T follicular helper cell (primary cell): ENCODE measurements at regions not wholly inside any gene's neighbourhood (a gene's known extent, or its start where the extent isn't known, plus 50 kb on each side); places are given as distances from the start of the nearest gene placed in this dataset.

Experiments
- DNase-seq: peaks from one replicate; pipeline ENCODE4 v3.0.0-alpha.2; 2020; ENCODE audit warnings: low read depth

DNA sequence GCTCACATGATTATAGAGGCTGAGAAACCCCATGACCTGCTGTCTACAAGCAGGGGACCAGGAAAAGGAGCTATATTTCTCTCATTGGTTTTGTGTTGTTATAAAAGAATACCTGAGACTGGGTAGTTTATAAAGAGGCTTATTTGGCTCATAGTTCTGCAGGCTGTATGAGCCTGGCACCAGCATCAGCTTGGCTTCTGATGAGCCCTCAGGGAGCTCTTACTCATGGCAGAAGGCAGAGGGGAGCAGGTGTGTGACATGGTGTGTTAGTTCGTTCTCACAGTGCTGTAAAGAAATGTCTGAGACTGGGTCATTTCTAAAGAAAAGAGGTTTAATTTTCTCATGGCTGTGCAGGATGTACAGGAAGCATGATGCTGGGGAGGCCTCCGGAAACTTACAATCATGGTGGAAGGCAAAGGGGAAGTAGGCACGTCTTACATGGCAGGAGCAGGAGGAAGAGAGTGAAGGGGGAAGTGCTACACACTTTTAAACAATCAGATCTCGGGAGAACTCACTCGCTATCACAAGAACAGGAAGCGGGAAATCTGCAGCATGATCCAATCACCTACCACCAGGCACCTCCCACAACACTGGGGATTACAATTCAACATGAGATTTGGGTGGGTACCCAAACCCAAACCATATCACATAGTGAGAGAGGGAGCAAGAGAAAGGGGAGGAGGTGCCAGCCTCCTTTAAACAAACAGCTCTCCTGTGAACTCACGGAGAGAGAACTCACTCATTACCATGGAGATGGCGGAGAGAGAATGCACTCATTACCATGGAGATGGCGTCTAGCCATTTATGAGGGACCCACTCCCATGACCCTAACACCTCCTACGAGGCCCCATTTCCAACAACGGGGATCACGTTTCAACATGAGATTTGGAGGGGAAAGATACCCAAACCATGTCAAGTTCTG is 133.4 kb downstream of the JCAD start:
- no peak for DNase-seq

GRCh38 chr10:29924436-29924835 is 134.9 kb downstream of the JCAD start:
- no peak for DNase-seq

DNA sequence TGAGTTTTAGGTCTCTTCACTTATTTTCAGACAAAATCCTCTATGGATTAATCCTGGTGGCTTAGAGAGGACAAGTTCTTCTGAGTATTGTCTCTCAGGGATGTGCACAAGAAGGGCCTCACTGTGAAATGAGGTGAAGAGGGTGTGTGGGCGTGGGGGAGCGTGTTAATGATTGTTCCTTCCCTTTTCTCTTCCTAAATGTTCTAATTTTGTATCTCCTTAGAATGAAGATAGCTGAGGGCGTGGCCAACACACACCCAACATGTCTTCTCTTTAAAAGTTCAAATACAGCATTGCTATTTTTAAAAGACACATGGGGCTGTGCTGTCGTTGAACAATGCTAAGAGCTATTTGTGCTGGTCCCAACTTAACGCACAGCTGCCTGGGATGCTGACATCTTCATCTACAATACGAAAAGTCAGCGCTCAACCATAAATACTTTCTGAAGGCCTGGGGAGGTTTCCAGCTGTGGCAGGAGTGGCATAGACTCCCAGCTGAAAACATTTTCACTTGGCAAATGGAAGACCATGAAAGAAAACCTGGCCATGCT is 135.9 kb downstream of the JCAD start:
- DNase-seq: no peak

DNA sequence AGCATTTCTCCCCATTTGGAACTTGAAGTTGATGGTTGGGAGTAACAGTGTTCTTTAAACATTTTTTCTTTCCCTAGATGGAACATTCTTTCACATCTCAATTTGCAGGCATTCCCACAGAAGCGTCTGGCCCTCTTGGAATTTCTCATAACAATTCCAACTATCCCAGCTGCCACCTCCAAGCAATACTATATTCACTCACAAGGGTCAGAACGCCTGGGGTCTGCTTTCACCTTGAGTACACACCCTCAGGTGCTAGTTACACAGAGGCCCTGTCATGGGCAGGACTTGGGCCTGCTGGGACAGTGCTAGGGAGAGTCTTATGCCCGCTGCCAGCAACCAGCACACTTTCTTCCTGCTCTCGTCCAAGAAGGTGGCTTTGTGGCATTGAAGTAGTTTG is 136.5 kb downstream of the JCAD start:
- no peak for DNase-seq

DNA sequence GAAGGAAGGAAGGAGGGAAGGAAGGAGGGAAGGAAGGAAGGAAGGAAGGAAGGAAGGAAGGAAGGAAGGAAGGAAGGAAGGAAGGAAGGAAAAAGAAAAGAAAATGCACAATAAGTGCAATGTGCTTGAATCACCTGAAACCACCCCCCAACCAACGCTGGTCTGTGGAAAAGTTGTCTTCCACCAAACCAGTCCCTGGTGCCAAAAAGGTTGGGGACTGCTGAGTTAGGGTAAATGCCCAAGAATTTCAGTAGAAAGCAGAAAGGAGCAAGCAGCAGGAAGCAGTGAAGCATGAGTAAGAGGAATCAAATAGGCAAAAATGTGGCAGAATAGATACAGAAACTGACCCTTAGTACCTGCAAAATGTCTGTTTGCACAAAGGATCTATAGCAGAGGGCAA is 137.2 kb downstream of the JCAD start:
- no peak for DNase-seq

DNA sequence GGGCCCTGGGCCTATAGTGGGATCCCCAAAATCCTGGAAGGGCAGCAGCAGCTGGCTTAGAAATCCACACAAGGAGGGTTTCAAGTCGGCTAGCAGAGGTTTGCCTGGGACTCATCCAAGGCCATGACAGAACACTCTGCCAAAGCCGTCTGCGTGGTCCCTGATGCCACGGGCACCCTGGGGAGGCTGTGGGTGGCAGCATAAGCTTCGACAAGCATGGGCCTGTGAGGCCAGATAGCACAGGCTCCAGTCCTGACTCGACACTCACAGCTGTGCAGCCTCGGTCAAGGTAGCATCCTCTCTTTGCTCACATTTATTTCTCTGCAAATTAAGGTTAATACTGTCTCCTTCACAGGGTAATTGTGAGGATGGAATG is 138.3 kb downstream of the JCAD start:
- DNase-seq: no peak

GRCh38 chr10:29920408-29921070 is 138.8 kb downstream of the JCAD start:
- DNase-seq: no peak

- no peak for DNase-seq
These were observed 140.6 kb downstream of the JCAD start for GRCh38 chr10:29918623-29919400.

DNA sequence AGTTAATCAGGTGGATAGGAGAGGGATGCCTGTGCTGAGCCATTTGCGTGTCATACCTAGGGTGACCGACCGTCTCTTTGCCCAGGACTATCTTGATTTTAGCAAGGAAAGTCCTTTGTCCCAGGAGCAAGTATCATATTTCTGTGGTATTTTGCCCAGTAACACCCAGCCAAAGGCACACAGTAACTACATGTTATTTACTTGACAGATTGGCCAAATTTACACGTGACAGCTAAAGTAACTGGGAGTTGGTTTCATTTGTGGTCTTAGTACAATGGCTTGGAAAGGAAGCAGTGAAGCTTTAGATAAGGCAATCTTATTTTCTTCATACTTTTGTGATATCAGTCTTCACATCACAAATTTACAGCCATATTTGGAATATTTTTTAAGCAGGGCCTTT is 142.1 kb downstream of the JCAD start:
- no peak for DNase-seq

GRCh38 chr10:29916669-29917068 is 142.7 kb downstream of the JCAD start:
- DNase-seq: no peak

- no peak for DNase-seq
These were observed 144.2 kb downstream of the JCAD start for GRCh38 chr10:29914986-29915785.

GRCh38 chr10:29908962-29909361 is 150.4 kb downstream of the JCAD start:
- DNase-seq: no peak

GRCh38 chr10:29900865-29901264 is 158.5 kb downstream of the JCAD start:
- no peak for DNase-seq

DNA sequence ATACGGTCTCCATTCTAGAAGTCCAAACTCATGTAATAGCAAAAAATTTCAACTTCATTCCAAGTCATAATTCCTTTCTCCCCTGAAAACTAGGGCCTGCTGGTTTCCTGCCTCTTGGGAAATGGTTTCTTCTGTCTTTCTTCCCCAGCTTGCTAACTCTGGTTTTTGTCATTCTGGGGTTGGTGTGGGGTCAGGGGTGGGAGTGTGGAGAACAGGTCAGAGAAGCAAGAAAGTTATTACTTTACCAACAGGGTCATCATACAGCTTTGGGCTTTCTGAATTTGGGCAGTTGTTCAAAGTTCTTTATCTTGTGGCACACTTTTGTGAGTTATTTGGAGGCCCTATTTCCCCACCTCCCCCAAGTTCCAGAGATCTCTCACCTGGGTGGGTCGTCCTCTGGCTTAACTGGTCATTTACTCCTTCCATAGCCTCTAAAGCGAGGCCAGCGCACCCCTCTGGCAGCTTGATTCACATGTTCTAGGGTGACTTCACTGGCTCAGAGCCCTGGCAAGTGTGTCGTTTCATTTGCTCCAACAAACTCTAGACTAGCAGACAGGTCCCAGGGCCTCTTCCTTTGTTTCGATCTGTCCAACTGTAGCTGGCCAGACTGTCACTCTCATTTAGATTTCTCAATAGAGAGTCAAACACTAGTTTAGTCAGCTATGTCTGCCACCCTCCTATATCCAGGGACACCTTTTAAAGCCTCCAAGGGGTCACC is 161.2 kb downstream of the JCAD start:
- no peak for DNase-seq

- DNase-seq: no peak
These were observed 162.0 kb downstream of the JCAD start for GRCh38 chr10:29897430-29897829.

DNA sequence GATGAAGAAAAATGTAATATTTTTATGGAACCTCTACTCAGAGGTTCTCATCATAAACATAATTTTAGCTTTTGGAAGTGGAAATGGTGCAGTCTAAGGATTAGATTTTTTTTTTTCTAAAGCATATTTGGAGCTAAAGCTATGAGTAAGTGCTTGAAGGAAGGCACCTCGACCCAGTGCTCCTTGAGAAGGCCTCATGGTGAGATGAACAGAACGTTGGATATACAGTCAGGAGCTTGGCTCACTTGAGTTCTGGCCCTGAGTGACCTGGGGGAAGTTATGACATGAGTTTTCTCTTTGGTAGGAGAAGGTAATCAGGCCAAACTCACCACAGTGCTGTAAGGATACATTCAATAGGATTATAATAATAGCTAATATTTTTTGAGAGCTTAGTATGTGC is 163.3 kb downstream of the JCAD start:
- DNase-seq: no peak

GRCh38 chr10:29895456-29895855 is 163.9 kb downstream of the JCAD start:
- no peak for DNase-seq

- DNase-seq: no peak
These were observed 171.1 kb downstream of the JCAD start for GRCh38 chr10:29888321-29888720.

DNA sequence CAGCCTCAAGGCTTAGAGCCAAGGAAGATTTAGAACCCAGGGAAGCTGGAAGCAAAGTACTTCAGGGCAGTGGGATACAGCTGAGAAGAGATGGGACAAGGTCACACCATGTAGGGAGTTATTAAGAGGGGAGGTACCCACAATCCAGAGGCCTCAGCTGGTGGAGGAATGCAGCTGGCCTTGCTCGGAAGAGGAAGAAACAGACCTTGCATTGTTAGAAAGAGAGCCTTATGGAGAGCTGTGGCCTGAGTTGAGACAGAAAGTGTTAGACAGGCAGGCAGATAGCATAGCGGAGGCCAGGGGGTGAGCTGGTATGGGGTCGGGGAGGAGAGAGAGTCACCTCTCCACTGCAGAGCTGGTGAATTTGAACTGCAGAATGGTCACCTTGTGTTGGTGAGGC is 173.1 kb downstream of the JCAD start:
- no peak for DNase-seq

DNA sequence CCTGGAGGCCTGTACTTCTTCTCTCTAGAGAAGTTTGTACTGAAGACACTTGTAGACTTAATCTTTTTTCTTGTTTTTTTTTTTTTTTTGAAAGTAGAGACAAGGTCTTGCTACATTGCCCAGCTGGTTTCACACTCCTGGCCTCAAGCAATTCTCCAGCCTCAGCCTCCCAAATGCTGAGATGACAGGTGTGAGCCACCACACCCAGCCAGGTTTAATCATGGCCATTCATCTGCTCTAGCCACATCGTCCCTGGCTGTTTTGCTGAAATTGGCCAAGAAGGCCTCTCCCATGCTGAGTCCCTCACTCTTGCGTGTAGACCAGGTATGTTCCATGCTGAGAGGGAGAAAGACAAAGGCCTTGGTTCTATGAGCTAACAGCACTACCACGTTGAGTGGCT is 176.2 kb downstream of the JCAD start:
- DNase-seq: no peak

DNA sequence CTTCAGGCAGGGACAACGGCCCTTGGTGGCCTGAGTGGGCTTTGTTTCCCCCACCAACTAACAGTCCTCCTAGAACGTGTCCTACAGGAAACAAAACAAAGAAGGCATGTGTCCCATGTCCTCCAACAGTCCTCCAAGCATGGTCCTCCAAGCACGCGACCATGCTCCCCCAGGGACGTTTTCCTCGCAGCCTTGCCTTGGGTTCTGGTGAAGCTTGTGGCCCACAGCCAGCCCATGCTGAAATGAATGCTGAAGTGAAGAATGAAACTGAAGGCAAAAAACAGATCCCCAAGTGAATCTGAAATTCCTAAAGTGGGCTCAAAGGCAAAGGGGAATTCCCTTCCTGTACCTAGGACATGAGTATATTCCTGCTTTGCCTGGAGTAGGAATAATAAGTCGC is 176.6 kb downstream of the JCAD start:
- no peak for DNase-seq
